H1 (cell line): ENCODE measurements at regions not wholly inside any gene's neighbourhood (a gene's known extent, or its start where the extent isn't known, plus 50 kb on each side); places are given as distances from the start of the nearest gene placed in this dataset.
"Not testable (repeated sequence)": the region's sequence is repeated elsewhere in the genome, so short reads cannot be mapped to it uniquely, and the experiment has no call there.

ENCODE experiments used
- CTCF ChIA-PET: fragments of 300-600 bp; sonication (Branson Sonifier 250); formaldehyde crosslinking; loops from one replicate; lab custom pipeline; 2021; ENCODE audit not compliant: partially characterized antibody; lab: Charles Lee
- POLR2A ChIA-PET: fragments of 300-600 bp; sonication (Branson Sonifier 250); formaldehyde crosslinking; loops from one replicate; lab custom pipeline; 2021; ENCODE audit warnings: inconsistent platforms; ENCODE audit not compliant: partially characterized antibody; lab: Charles Lee
- DNase-seq, 2 experiments: peaks; one replicate each; pipeline versions ENCODE4 v3.0.0 to v3.0.0-alpha.2; 2010 to 2022; ENCODE audit warnings: low spot score in 2 of 2, low read depth in 1 of 2, mixed read lengths in 1 of 2
- FAIRE-seq: peaks from 2 replicates; lab custom pipeline; 2011; peaks lifted over from hg19 to GRCh38; lab: Jason Lieb, UNC
- H2AFZ ChIP-seq: 2 replicates; pipeline ENCODE4 v1.8.1; 2012; ENCODE audit warnings: low read length, inconsistent platforms
- H2AK5ac ChIP-seq: 2 replicates; pipeline ENCODE4 v1.6.1; 2013; ENCODE audit warnings: low read depth, low read length
- H2BK120ac ChIP-seq: replicated peaks from 2 replicates; pipeline ENCODE3; 2013; ENCODE audit warnings: low read depth, low read length, inconsistent platforms
- H2BK12ac ChIP-seq: 2 replicates; pipeline ENCODE4 v1.6.1; 2013; ENCODE audit warnings: low read depth, low read length
- H2BK15ac ChIP-seq: 2 replicates; pipeline ENCODE4 v1.6.1; 2013; ENCODE audit warnings: low read length
- H2BK20ac ChIP-seq: 2 replicates; pipeline ENCODE4 v1.6.1; 2013; ENCODE audit warnings: low read length
- H2BK5ac ChIP-seq: 2 replicates; pipeline ENCODE4 v1.6.1; 2013; ENCODE audit warnings: low read depth, low read length
- H3K14ac ChIP-seq: 2 replicates; pipeline ENCODE4 v1.6.1; 2013; ENCODE audit warnings: inconsistent platforms; ENCODE audit not compliant: insufficient read length
- H3K18ac ChIP-seq: 2 replicates; pipeline ENCODE4 v1.6.1; 2013; ENCODE audit warnings: low read length; ENCODE audit errors: extremely low read depth
- H3K23ac ChIP-seq: 2 replicates; pipeline ENCODE4 v1.6.1; 2013; ENCODE audit warnings: inconsistent platforms; ENCODE audit not compliant: insufficient read length
- H3K23me2 ChIP-seq: 2 replicates; pipeline ENCODE4 v1.6.1; 2013; ENCODE audit warnings: low read depth, low read length
- H3K27ac ChIP-seq: 2 replicates; pipeline ENCODE4 v1.6.1; 2011; ENCODE audit warnings: low read depth, low read length, inconsistent platforms
- H3K27me3 ChIP-seq, 4 experiments: replicated peaks in 1 of 4; 1 replicate in 1 of 4; 2 replicates in 3 of 4; pipeline versions ENCODE4 v1.6.1 to v1.8.1; 2011 to 2013; ENCODE audit warnings: low read length in 3 of 4, mild to moderate bottlenecking in 3 of 4, inconsistent platforms in 2 of 4, mixed read lengths in 2 of 4, moderate library complexity in 1 of 4; ENCODE audit not compliant: control insufficient read depth in 3 of 4, insufficient read depth in 3 of 4; ENCODE audit errors: extremely low read depth in 1 of 4
- H3K36me3 ChIP-seq, 4 experiments: 2 replicates each; pipeline versions ENCODE4 v1.6.1 to v1.8.1; 2011 to 2013; ENCODE audit warnings: mild to moderate bottlenecking in 4 of 4, low read length in 3 of 4, moderate library complexity in 2 of 4, control low read depth in 1 of 4, inconsistent platforms in 1 of 4; ENCODE audit not compliant: insufficient read depth in 4 of 4, control insufficient read depth in 2 of 4
- H3K4ac ChIP-seq: replicated peaks from 2 replicates; pipeline ENCODE3; 2013; ENCODE audit warnings: low read length, low read depth, mixed read lengths, inconsistent platforms; ENCODE audit not compliant: insufficient read length
- H3K4me1 ChIP-seq, 4 experiments: replicated peaks in 1 of 4; 1 replicate in 1 of 4; 2 replicates in 3 of 4; pipeline versions ENCODE4 v1.6.1 to v1.8.1; 2011 to 2013; ENCODE audit warnings: low read length in 3 of 4, inconsistent platforms in 2 of 4, mixed read lengths in 1 of 4; ENCODE audit not compliant: insufficient read depth in 4 of 4, control insufficient read depth in 3 of 4
- H3K4me2 ChIP-seq, 2 experiments: 2 replicates each; pipeline versions ENCODE4 v1.6.1 to v1.8.1; 2011 to 2013; ENCODE audit warnings: low read depth in 2 of 2, low read length in 2 of 2, control low read depth in 1 of 2, inconsistent platforms in 1 of 2, mild to moderate bottlenecking in 1 of 2; ENCODE audit not compliant: insufficient read depth in 1 of 2
- H3K4me3 ChIP-seq, 4 experiments: fragments of 200-600, 300-600 bp in 1 of 4; sonication (generic), shearing (Covaris generic), sonication (Bioruptor Twin) in 1 of 4; 2 replicates each; pipeline versions ENCODE4 v1.5.1 to v1.8.1; 2011 to 2016; ENCODE audit warnings: low read length in 4 of 4, low read depth in 3 of 4, control low read depth in 2 of 4, inconsistent platforms in 2 of 4, mild to moderate bottlenecking in 2 of 4, mixed read lengths in 1 of 4, moderate library complexity in 1 of 4; ENCODE audit not compliant: insufficient read depth in 2 of 4; ENCODE audit errors: extremely low read depth in 1 of 4
- H3K56ac ChIP-seq: replicated peaks from 2 replicates; pipeline ENCODE3; 2013; ENCODE audit warnings: low read depth, mild to moderate bottlenecking, mixed read lengths, low read length, inconsistent platforms; ENCODE audit not compliant: insufficient read length
- H3K79me1 ChIP-seq: 2 replicates; pipeline ENCODE4 v1.6.1; 2013; ENCODE audit warnings: low read depth, low read length, control low read depth
- H3K79me2 ChIP-seq, 2 experiments: 2 replicates each; pipeline versions ENCODE4 v1.6.1 to v1.8.1; 2012 to 2013; ENCODE audit warnings: low read length in 2 of 2, mild to moderate bottlenecking in 2 of 2, inconsistent platforms in 1 of 2; ENCODE audit not compliant: insufficient read depth in 2 of 2, control insufficient read depth in 1 of 2
- H3K9ac ChIP-seq, 4 experiments: replicated peaks in 1 of 4; 1 replicate in 1 of 4; 2 replicates in 3 of 4; pipeline versions ENCODE4 v1.6.1 to v1.8.1; 2011 to 2013; ENCODE audit warnings: low read depth in 3 of 4, low read length in 3 of 4, control low read depth in 2 of 4, mild to moderate bottlenecking in 2 of 4, moderate library complexity in 2 of 4, inconsistent platforms in 1 of 4; ENCODE audit errors: extremely low read depth in 1 of 4
- H3K9me3 ChIP-seq, 2 experiments: 2 replicates each; pipeline versions ENCODE4 v1.6.1 to v1.8.1; 2012 to 2013; ENCODE audit warnings: mild to moderate bottlenecking in 2 of 2, moderate library complexity in 2 of 2, control low read depth in 1 of 2, inconsistent platforms in 1 of 2, low read depth in 1 of 2, low read length in 1 of 2, mixed read lengths in 1 of 2; ENCODE audit not compliant: insufficient read depth in 2 of 2
- H4K20me1 ChIP-seq, 2 experiments: replicated peaks in 1 of 2; 2 replicates each; pipeline versions ENCODE3 to v1.8.1; 2011 to 2013; ENCODE audit warnings: inconsistent platforms in 2 of 2, low read length in 2 of 2, mild to moderate bottlenecking in 1 of 2; ENCODE audit not compliant: insufficient read depth in 2 of 2, control insufficient read depth in 1 of 2
- H4K5ac ChIP-seq: 2 replicates; pipeline ENCODE4 v1.6.1; 2013; ENCODE audit warnings: low read length, low read depth, mixed read lengths, inconsistent platforms; ENCODE audit not compliant: insufficient read length
- H4K8ac ChIP-seq: 2 replicates; pipeline ENCODE4 v1.8.0; 2013; ENCODE audit warnings: mild to moderate bottlenecking, moderate library complexity, low read length, inconsistent platforms; ENCODE audit not compliant: insufficient read depth; ENCODE audit errors: extremely low read depth
- H4K91ac ChIP-seq: replicated peaks from 2 replicates; pipeline ENCODE3; 2013; ENCODE audit warnings: low read length, mixed read lengths, inconsistent platforms; ENCODE audit not compliant: insufficient read length
- BRCA1 ChIP-seq: IDR thresholded peaks from 2 replicates; pipeline ENCODE4 v1.6.1; 2012; ENCODE audit warnings: low read depth, low read length, improper control_type of control experiment
- CREB1 ChIP-seq: IDR thresholded peaks from 2 replicates; pipeline ENCODE4 v1.6.1; 2012; ENCODE audit warnings: inconsistent platforms
- FOSL1 ChIP-seq: IDR thresholded peaks from 2 replicates; pipeline ENCODE4 v1.6.1; 2011; ENCODE audit warnings: mild to moderate bottlenecking, low read depth, low read length, moderate library complexity; ENCODE audit not compliant: insufficient read depth
- HDAC6 ChIP-seq: IDR thresholded peaks from one replicate; pipeline ENCODE4 v1.7.1; 2012; ENCODE audit warnings: low read depth, mild to moderate bottlenecking, inconsistent platforms, low read length, moderate library complexity
- JUN ChIP-seq: IDR thresholded peaks from 2 replicates; pipeline ENCODE4 v1.6.1; 2011; ENCODE audit warnings: low read depth, mild to moderate bottlenecking, improper control_type of control experiment, low read length
- USF2 ChIP-seq: IDR thresholded peaks from 2 replicates; pipeline ENCODE4 v1.6.1; 2011; ENCODE audit warnings: low read length, improper control_type of control experiment
- YY1 ChIP-seq: IDR thresholded peaks from 2 replicates; pipeline ENCODE4 v1.6.1; 2011; ENCODE audit warnings: low read depth, mild to moderate bottlenecking, low read length
- WGBS, 2 experiments: shearing (Covaris generic) in 1 of 2; methylation state at CpG; one replicate each; pipeline versions ENCODE4 v1.1.6 to v1.1.7; 2013 to 2015; ENCODE audit warnings: low lambda C conversion rate in 2 of 2, mixed read lengths in 2 of 2, inconsistent platforms in 1 of 2, low coverage in 1 of 2, missing lambda C conversion rate in 1 of 2; ENCODE audit not compliant: insufficient replicate concordance in 2 of 2, insufficient coverage in 1 of 2, insufficient read length in 1 of 2; ENCODE audit errors: extremely low coverage in 1 of 2, missing lambda C conversion rate in 1 of 2; 5-methylcytosine and 5-hydroxymethylcytosine counted together

GRCh38 chr5:53411388-53411787 lies 69.0 kb upstream of the FST start (continued):
- TF ChIP-seq USF2 (no peak), HDAC6 (no peak), CREB1 (no peak), BRCA1 (no peak), YY1 (no peak), FOSL1 (no peak), JUN (no peak)

- H2BK5ac ChIP-seq, POLR2A ChIA-PET, FAIRE-seq, H3K14ac ChIP-seq, H3K4me2 ChIP-seq, H3K36me3 ChIP-seq, H4K8ac ChIP-seq, H3K23me2 ChIP-seq, H3K79me2 ChIP-seq, H4K5ac ChIP-seq, H3K27ac ChIP-seq, H3K27me3 ChIP-seq, H3K9me3 ChIP-seq, H4K20me1 ChIP-seq, H2BK20ac ChIP-seq, H3K4me3 ChIP-seq, H2BK120ac ChIP-seq, H2BK15ac ChIP-seq, H3K79me1 ChIP-seq, H3K9ac ChIP-seq, H2AFZ ChIP-seq, H3K56ac ChIP-seq, H3K18ac ChIP-seq, H2AK5ac ChIP-seq, H3K4me1 ChIP-seq, H3K4ac ChIP-seq, DNase-seq, H3K23ac ChIP-seq, H2BK12ac ChIP-seq, H4K91ac ChIP-seq: not testable (repeated sequence)
- WGBS, 2 experiments: 95% methylated on average over 5 of the region's 5 CpGs; no CpG with 5 or more reads in 1 of the 2 experiments
- CTCF ChIA-PET: interaction anchor here (0.9 kb wide), 1 partner anchor 13 kb away, joined by 3 read pairs; no protein-coding TSS in a partner anchor
These were observed 67.9 kb upstream of the FST start for GRCh38 chr5:53412499-53412898.
